HG03342 (cell line): ENCODE measurements at regions not wholly inside any gene's neighbourhood (a gene's known extent, or its start where the extent isn't known, plus 50 kb on each side); places are given as distances from the start of the nearest gene placed in this dataset.
"Not testable (repeated sequence)": the region's sequence is repeated elsewhere in the genome, so short reads cannot be mapped to it uniquely, and the experiment has no call there.

ENCODE experiments used
- ATAC-seq: cut with Tn5 transposase; IDR thresholded peaks from one replicate; pipeline ENCODE4 v1.9.1; 2021; ENCODE audit warnings: mild to moderate bottlenecking, moderate library complexity; ENCODE audit not compliant: unreplicated experiment

DNA sequence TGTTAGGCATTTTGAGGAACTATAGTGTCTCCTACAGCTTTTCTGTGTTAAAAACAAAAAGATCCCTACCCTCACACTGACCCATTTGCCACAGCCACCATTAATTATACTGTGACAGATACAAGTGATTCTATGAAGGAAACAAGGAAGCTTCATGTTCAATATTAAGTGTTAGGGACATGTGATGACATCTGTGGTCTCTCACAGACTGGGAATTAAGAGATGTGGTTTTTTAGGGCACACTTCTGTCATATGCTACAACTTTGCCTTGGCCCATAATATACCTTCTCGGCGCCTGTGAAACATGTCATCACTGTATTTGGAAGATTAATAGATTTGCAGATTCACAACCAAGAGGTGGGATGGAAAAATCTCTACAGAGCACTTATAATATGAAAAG is 102.9 kb upstream of the TCF21 start:
- ATAC-seq, result no peak

GRCh38 chr6:133787122-133787521 is 101.8 kb upstream of the TCF21 start:
- ATAC-seq, result no peak

DNA sequence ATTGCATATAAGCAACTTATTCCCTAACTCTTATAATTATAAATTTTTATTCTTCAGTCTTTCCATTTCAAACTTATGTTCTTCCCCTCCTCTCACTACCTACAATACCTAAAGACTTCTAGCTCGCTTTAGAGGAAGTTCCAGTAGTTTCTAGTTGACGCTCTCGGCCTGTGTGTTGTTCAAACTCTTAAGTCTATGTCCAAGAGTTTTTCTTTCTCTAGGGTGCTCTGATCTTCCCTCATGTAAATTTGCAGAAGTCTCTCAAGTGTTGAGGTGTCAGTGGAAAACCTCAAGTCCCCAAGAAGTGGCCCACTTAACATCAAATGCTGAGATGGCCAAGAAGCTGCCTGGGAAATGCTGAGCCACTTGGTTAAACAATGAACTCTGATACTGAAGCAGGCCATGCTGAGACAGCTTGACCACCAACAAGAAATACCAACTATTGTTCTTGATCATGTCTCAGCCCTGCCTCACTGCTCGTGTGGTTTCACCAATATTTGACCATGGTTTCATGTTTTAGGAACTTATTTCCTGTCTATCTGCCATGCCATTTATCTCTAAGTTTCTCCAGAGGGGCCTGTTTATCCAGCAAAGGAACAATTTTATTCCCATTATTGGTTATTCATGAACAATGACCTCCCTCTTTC is 100.9 kb upstream of the TCF21 start:
- ATAC-seq, result no peak

GRCh38 chr6:133788556-133788955 is 100.4 kb upstream of the TCF21 start:
- ATAC-seq, result no peak

GRCh38 chr6:133789449-133789848 is 99.5 kb upstream of the TCF21 start:
- ATAC-seq, result not testable (repeated sequence)

- not testable (repeated sequence) for ATAC-seq
Measured at GRCh38 chr6:133790756-133791155, 98.2 kb upstream of the TCF21 start.

DNA sequence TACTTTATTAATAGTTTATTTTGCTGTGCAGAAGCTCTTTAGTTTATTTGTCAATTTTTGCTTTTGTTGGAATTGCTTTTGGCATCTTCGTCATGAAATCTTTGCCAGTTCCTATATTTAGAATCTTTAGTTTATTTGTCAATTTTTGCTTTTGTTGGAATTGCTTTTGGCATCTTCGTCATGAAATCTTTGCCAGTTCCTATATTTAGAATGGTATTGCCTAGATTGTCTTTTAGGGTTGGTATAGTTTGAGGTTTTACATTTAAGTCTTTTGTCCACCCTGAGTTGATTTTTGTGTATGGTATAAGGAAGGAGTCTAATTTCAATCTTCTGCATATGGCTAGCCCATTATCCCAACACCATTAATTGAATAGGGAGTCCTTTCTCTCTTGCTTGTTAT is 93.9 kb upstream of the TCF21 start:
- ATAC-seq, result not testable (repeated sequence)

- no peak for ATAC-seq
Measured at GRCh38 chr6:133796235-133796634, 92.7 kb upstream of the TCF21 start.

GRCh38 chr6:133799043-133799442 is 89.9 kb upstream of the TCF21 start:
- no peak for ATAC-seq

DNA sequence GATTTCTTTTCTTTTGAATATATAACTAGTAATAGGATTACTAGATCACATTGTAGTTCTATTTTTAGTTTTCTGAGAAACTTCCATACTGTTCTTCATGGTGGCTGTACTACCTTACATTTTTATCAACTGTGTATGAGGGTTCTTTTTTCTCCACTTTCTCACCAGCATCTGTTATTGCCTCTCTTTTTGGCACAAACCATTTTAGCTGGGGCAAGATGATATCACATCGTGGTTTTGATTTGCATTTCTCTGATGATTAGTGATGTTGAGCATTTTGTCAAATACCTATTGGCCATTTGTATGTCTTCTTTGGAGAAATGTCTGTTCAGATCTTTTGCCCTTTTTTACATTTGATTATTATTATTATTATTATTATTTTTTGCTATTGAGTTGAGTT is 86.1 kb upstream of the TCF21 start:
- ATAC-seq, result no peak

DNA sequence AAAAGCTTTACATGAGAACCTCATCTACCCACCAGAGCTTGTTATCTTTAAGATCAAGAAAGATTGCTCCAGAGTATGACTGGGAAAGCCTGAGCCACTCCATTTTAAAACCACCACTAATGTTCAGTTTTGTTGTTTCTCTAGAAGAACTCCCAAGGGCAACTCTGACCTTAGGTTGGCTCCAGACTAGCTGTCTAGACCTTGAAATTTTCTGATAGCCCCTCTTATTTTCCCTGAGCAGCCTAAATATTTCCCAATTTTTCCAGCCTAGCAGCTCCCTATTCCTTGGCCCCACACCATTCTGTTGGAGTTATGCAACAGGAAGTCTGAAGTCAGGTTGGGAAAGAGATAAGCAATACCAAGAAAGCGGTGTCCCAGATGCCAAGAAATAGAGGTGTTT is 84.6 kb upstream of the TCF21 start:
- ATAC-seq, result no peak

DNA sequence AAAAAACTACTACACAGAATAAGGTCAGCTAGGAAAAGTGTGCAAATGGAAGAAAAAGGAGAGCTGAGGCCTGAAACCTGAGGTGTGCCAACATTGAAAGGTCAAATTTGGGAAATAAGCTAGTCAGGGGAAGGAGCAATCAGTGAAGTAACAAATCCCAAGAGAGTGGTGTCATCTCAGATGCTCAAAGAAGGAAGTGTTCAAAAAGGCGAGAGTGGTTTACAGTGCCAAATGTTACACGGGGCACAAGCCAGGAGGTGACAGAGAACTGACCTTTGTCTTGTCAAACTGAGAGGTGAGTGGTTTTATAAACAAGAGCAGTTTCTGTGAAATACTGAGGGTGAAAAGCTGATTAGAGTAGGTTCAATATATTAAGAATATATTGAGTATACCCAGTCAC is 83.0 kb upstream of the TCF21 start:
- ATAC-seq, result peak; percentile 84

DNA sequence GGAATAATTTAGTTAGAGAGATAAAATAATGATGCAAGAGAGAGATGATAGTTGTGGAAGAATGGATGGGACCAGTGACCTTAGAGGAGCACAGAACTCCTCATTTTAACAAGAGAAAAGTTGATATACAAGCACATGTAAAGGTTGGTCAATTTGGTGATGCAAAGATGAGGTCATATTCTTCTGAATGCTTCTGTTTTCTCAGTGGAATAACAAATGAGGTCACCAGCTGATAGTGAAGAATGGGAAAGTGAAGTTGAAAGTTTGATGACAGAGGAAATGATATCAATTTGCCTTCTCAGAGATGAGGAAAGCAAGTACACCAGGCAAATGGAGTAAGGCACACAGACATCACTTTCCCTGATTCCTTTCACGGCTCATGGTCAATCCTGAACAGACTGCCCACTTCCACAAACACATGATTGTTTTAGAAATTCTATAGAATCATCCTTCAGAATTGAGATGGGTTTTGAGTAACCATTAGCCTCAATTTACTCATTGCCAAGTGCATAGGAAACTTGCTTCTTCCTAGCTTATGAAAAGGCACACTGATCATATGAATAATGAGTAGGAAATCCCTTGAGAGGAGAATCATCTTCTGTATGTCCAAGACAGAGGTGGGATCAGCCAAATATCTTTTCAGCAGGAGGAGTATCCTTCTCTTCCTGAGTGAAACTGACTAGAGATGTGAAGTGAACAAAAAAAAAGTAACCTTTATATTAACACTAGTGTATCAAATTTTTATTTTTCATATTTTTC is 82.4 kb upstream of the TCF21 start:
- peak; percentile 24 for ATAC-seq

DNA sequence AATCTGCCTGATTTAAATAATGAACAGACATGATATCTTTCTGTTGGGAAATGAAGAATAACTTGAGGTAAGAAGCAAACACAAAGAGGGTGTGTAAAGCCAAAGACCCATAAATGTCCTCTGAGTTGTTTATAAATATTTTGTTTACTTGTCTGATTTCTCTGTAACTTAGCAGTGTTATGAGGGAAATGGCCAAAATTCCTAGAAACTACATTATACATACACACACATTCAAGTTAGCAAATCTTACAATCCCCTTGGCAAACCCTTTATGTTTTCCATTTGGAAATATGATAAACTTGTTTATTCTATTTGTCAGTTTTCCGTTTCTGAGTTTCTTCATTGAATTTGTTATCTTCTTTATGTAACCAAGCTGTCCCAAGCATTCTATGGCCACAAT is 81.4 kb upstream of the TCF21 start:
- ATAC-seq, result no peak

- ATAC-seq, result no peak
Measured at GRCh38 chr6:133809406-133809805, 79.5 kb upstream of the TCF21 start.

DNA sequence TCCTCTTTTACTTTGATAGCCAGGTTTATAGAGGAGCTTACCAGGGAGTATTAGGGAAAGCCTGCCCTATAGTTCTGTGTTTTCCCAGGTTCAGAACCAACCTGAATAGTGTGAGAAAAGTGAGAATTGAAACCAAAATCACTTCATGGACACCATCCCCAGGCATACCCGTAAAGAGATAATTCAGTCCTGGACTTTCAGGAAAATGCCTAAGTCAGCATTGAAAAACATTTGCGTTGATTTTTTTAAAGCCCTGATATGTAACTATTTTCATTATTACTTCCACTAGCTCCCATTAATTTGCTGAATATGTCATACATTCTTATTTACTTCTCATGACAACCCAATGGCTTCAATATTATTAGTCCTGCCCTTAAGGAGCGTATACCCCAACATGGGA is 77.4 kb upstream of the TCF21 start:
- no peak for ATAC-seq

DNA sequence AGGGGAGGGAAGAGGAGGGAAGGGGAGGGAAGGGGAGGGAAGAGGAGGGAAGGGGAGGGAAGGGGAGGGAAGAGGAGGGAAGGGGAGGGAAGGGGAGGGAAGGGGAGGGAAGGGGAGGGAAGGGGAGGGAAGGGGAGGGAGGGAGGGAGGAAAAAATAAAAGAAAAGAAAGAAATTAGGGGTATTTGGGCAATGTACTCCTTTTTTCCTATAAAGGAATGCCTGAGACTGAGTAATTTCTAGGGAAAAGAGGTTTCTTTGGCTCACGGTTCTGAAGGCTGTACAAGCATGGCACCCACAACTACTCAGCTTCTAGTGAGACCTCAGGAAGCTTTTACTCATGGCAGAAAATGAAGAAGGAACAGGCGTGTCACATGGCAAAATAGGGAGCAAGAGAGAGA is 76.5 kb upstream of the TCF21 start:
- not testable (repeated sequence) for ATAC-seq

DNA sequence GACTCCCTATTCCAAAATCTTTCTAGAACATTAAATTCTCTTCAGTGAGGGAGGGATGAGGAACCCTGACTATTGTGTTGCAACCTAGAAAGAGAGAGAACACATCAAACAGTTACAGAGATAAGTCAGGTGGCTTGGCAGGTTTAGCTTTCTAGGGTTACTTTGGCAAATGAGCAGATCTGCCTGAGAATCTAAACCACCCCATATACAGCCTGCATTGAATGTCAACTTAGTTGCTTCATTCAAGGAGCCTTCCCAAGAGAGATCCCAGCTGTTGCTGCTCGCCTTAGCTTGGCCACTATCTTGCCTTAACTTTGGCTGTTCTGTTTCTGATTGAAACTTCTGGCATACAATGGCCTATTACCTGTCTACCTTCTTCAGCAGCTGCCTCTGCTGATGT is 74.7 kb upstream of the TCF21 start:
- no peak for ATAC-seq

- ATAC-seq, result no peak
Measured at GRCh38 chr6:133814797-133815196, 74.1 kb upstream of the TCF21 start.

- no peak for ATAC-seq
Measured at GRCh38 chr6:133815313-133815712, 73.6 kb upstream of the TCF21 start.

GRCh38 chr6:133816171-133816570 is 72.7 kb upstream of the TCF21 start:
- ATAC-seq, result no peak

GRCh38 chr6:133817460-133818047 is 71.4 kb upstream of the TCF21 start:
- peak; percentile 88 for ATAC-seq
